Mammary epithelial cell (primary cell): ENCODE measurements at regions not wholly inside any gene's neighbourhood (a gene's known extent, or its start where the extent isn't known, plus 50 kb on each side); places are given as distances from the start of the nearest gene placed in this dataset.

Experiments used
- EZH2 ChIP-seq: IDR thresholded peaks from 2 replicates; pipeline ENCODE4 v1.6.1; 2012; ENCODE audit warnings: low read length, inconsistent platforms, borderline replicate concordance
- TF ChIP-seq, protein P1 (sequence below), 2 donors: IDR thresholded peaks in 1 of 2; conservative IDR thresholded peaks in 1 of 2; 2 replicates each; pipeline ENCODE4 v1.5.1; 2011 to 2012; ENCODE audit warnings: inconsistent platforms in 2 of 2, low read length in 2 of 2, mild to moderate bottlenecking in 2 of 2, control low read depth in 1 of 2, low read depth in 1 of 2; ENCODE audit not compliant: insufficient read depth in 1 of 2; ENCODE audit errors: extremely low read depth in 1 of 2

DNA sequence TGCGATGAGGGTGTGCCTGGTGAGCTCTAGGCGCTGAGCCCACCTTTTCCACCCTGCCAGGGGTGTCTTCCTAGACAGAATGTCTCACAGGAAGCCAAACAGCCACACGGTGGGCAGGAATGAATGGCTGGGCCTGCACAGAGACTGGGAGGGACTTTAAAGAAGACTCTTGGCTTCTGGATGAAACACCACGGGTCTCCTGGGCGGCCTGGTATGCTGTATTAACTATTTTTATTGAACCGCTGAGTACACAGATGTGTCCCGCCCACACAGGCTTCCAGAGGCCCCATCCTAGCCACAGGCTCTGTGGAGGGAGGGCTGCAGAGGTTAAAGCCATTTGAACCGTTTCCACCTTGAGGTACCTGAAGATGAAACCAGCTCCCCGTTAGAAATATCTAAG is 115.2 kb upstream of the CXCL14 start:
- TF ChIP-seq, protein P1, sequence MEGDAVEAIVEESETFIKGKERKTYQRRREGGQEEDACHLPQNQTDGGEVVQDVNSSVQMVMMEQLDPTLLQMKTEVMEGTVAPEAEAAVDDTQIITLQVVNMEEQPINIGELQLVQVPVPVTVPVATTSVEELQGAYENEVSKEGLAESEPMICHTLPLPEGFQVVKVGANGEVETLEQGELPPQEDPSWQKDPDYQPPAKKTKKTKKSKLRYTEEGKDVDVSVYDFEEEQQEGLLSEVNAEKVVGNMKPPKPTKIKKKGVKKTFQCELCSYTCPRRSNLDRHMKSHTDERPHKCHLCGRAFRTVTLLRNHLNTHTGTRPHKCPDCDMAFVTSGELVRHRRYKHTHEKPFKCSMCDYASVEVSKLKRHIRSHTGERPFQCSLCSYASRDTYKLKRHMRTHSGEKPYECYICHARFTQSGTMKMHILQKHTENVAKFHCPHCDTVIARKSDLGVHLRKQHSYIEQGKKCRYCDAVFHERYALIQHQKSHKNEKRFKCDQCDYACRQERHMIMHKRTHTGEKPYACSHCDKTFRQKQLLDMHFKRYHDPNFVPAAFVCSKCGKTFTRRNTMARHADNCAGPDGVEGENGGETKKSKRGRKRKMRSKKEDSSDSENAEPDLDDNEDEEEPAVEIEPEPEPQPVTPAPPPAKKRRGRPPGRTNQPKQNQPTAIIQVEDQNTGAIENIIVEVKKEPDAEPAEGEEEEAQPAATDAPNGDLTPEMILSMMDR (conservative IDR thresholded peaks at IDR 0.05 in 1 of 2, IDR thresholded peaks at IDR 0.05 in 1 of 2; ENCODE audit: extremely low read depth in 1 of 2, insufficient read depth in 1 of 2, low read depth in 1 of 2, low read length in 2 of 2) = no peak
- TF ChIP-seq EZH2 = no peak
